ENCODE measurements at regions not wholly inside any gene's neighbourhood (a gene's known extent, or its start where the extent isn't known, plus 50 kb on each side); places are given as distances from the start of the nearest gene placed in this dataset.

GRCh38 chr9:22170556-22170955 is 161.5 kb upstream of the CDKN2B start:
- ChIA-PET CTCF (no interaction called here), POLR2A (no interaction called here), RAD21 (ENCODE audit: low non-redundant PET in 1 of 2, low total read pairs in 2 of 2, uncharacterized antibody in 2 of 2, unreplicated experiment in 2 of 2) (no interaction called here)
- Histone ChIP-seq H2AFZ (ENCODE audit: low read depth, low read length, poor library complexity, severe bottlenecking) (peak overlapping the region; percentile 35), H3K27ac (ENCODE audit: low read depth, low read length) (no peak overlapping the region), H3K9me2 (ENCODE audit: insufficient read depth) (no peaks in the 10 kb centered on the region; the same call in 1 of the 2 replicates), H4K20me1 (ENCODE audit: insufficient read depth) (no peaks in the 10 kb centered on the region), H3K4me1 (ENCODE audit: control insufficient read depth in 1 of 2, insufficient read depth in 2 of 2, low read length in 2 of 2) (no peaks in the 10 kb centered on the region), H3K27me3 (ENCODE audit: insufficient read depth, low read length) (no peaks in the 10 kb centered on the region), H3K9ac (ENCODE audit: low read length) (no peak overlapping the region), H3K4me2 (ENCODE audit: low read length) (no peak overlapping the region), H3K79me2 (ENCODE audit: insufficient read depth, low read length) (no peaks in the 10 kb centered on the region), H3K36me3 (ENCODE audit: control insufficient read depth in 1 of 2, insufficient read depth in 2 of 2, low read length in 2 of 2) (no peaks in the 10 kb centered on the region), H3K9me3 (ENCODE audit: control insufficient read depth in 1 of 2, insufficient read depth in 1 of 2, low read depth in 1 of 2, low read length in 2 of 2) (no peaks in the 10 kb centered on the region), H3K4me3 (replicated peaks in 1 of 2; ENCODE audit: low read depth in 1 of 2, low read length in 2 of 2) (no peak overlapping the region)
- DNase-seq (ENCODE audit: low read depth, low spot score) (no peak), ATAC-seq (no peak)
- BruUV-seq (replicated peaks): no TSS peak
- TF ChIP-seq CEBPB (IDR thresholded peaks at IDR 0.05; ENCODE audit: low read depth): no peak
- no peak for TF ChIP-seq SRF (IDR thresholded peaks at IDR 0.05; ENCODE audit: low read depth)
- no peak for TF ChIP-seq FOSL1 (IDR thresholded peaks at IDR 0.05; ENCODE audit: low read depth)
- no peak for TF ChIP-seq YY1 (IDR thresholded peaks at IDR 0.05; ENCODE audit: extremely low read depth, insufficient replicate concordance, low read depth, low read length)
- TF ChIP-seq ZNF274 (IDR thresholded peaks at IDR 0.05; ENCODE audit: low read depth, low read length): no peak
- TF ChIP-seq RAD21 (IDR thresholded peaks at IDR 0.05; ENCODE audit: low read depth): no peak
- no peak for TF ChIP-seq POLR2AphosphoS5 (IDR thresholded peaks at IDR 0.05; ENCODE audit: low read depth, low read length)
- no peak for TF ChIP-seq POLR2A (IDR thresholded peaks at IDR 0.05; ENCODE audit: borderline replicate concordance, extremely low read depth, insufficient read depth, insufficient read length)
- intact Hi-C loops (cut with micrococcal nuclease): no loop called here

GRCh38 chr9:22170990-22171670 is 162.0 kb upstream of the CDKN2B start:
- Histone ChIP-seq H3K27me3 (ENCODE audit: insufficient read depth, low read length) (no peaks in the 10 kb centered on the region), H3K36me3 (ENCODE audit: control insufficient read depth in 1 of 2, insufficient read depth in 2 of 2, low read length in 2 of 2) (no peaks in the 10 kb centered on the region), H3K4me2 (ENCODE audit: low read length) (no peak overlapping the region), H3K27ac (ENCODE audit: low read depth, low read length) (no peak overlapping the region), H3K9me2 (ENCODE audit: insufficient read depth) (no peaks in the 10 kb centered on the region; the same call in 1 of the 2 replicates), H3K4me3 (replicated peaks in 1 of 2; ENCODE audit: low read depth in 1 of 2, low read length in 2 of 2) (no peak overlapping the region), H3K9me3 (ENCODE audit: control insufficient read depth in 1 of 2, insufficient read depth in 1 of 2, low read depth in 1 of 2, low read length in 2 of 2) (no peaks in the 10 kb centered on the region), H3K4me1 (ENCODE audit: control insufficient read depth in 1 of 2, insufficient read depth in 2 of 2, low read length in 2 of 2) (no peaks in the 10 kb centered on the region), H3K79me2 (ENCODE audit: insufficient read depth, low read length) (no peaks in the 10 kb centered on the region), H3K9ac (ENCODE audit: low read length) (no peak overlapping the region), H4K20me1 (ENCODE audit: insufficient read depth) (no peaks in the 10 kb centered on the region), H2AFZ (ENCODE audit: low read depth, low read length, poor library complexity, severe bottlenecking) (no peak overlapping the region)
- RAD21 ChIA-PET (ENCODE audit: low non-redundant PET in 1 of 2, low total read pairs in 2 of 2, uncharacterized antibody in 2 of 2, unreplicated experiment in 2 of 2): no interaction called here
- CTCF ChIA-PET: no interaction called here
- no TSS peak for BruUV-seq (replicated peaks)
- ATAC-seq (no peak), DNase-seq (ENCODE audit: low read depth, low spot score) (no peak)
- intact Hi-C loops (cut with micrococcal nuclease): no loop called here
- TF ChIP-seq SP1 (IDR thresholded peaks at IDR 0.05; ENCODE audit: low read depth) (no peak), ELF1 (IDR thresholded peaks at IDR 0.05; ENCODE audit: borderline replicate concordance, low read depth) (no peak), TCF7L2 (IDR thresholded peaks at IDR 0.05; ENCODE audit: borderline replicate concordance, extremely low read depth, insufficient read depth, insufficient read length) (no peak), ZBTB33 (IDR thresholded peaks at IDR 0.05; ENCODE audit: extremely low read depth, insufficient replicate concordance, low read length) (no peak), JUND (IDR thresholded peaks at IDR 0.05) (no peak), POLR2A (IDR thresholded peaks at IDR 0.05; ENCODE audit: borderline replicate concordance, extremely low read depth, insufficient read depth, insufficient read length) (no peak)
- POLR2A ChIA-PET: no interaction called here
